HCT116 (cell line): ENCODE measurements at regions not wholly inside any gene's neighbourhood (a gene's known extent, or its start where the extent isn't known, plus 50 kb on each side); places are given as distances from the start of the nearest gene placed in this dataset.

ENCODE experiments used
- ATAC-seq: fragments of 200-7000 bp; cut with Tn5 transposase; 2 replicates; pipeline ENCODE4 v1.9.1; 2020; ENCODE audit warnings: mild to moderate bottlenecking, moderate library complexity
- BruUV-seq: library from RNA; stranded (reverse); fragments of 400-500 nt; replicated peaks from 2 replicates; lab custom pipeline; 2021; lab: Mats Ljungman, UMichigan
- CTCF ChIA-PET: fragments of 300-600 bp; sonication (Branson Sonifier 250); formaldehyde crosslinking; loops from one replicate; lab custom pipeline; 2021; ENCODE audit warnings: antibody characterized with exemption; lab: Charles Lee
- POLR2A ChIA-PET: fragments of 300-600, 350-600 bp; sonication (Branson Sonifier 250); formaldehyde crosslinking; loops from one replicate; lab custom pipeline; 2021; ENCODE audit warnings: antibody characterized with exemption; lab: Charles Lee
- RAD21 ChIA-PET, 2 experiments: fragments of 300-600 bp; sonication (Branson Sonifier 250); formaldehyde crosslinking; loops; one replicate each; lab custom pipeline; 2023; ENCODE audit warnings: low total read pairs in 2 of 2; ENCODE audit not compliant: uncharacterized antibody in 2 of 2, unreplicated experiment in 2 of 2, low non-redundant PET in 1 of 2; lab: Charles Lee
- DNase-seq: peaks from one replicate; pipeline ENCODE4 v3.0.0-alpha.2; 2010; ENCODE audit warnings: low read depth, low spot score
- H2AFZ ChIP-seq: fragments of 200-600 bp; shearing (Covaris generic), sonication (generic); 2 replicates; pipeline ENCODE4 v1.6.1; 2017; ENCODE audit warnings: low read depth, mixed run types, mixed read lengths, antibody characterized with exemption, low read length; ENCODE audit not compliant: poor library complexity, severe bottlenecking
- H3K27ac ChIP-seq: 2 replicates; pipeline ENCODE4 v1.5.1; 2012; ENCODE audit warnings: low read depth, low read length
- H3K27me3 ChIP-seq: fragments of 200-600 bp; sonication (generic); 2 replicates; pipeline ENCODE4 v1.6.1; 2016; ENCODE audit warnings: mixed run types, low read length, mixed read lengths; ENCODE audit not compliant: insufficient read depth
- H3K36me3 ChIP-seq, 2 experiments: fragments of 200-500 bp in 1 of 2; fragments of 200-600 bp in 1 of 2; sonication (Bioruptor generic) in 1 of 2; sonication (generic) in 1 of 2; 2 replicates each; pipeline versions ENCODE4 v1.5.1 to v1.6.1; 2014 to 2016; ENCODE audit warnings: low read length in 2 of 2, inconsistent platforms in 1 of 2, mixed read lengths in 1 of 2, mixed run types in 1 of 2; ENCODE audit not compliant: insufficient read depth in 2 of 2, control insufficient read depth in 1 of 2
- H3K4me1 ChIP-seq, 2 experiments: fragments of 200-600 bp in 1 of 2; sonication (generic) in 1 of 2; 2 replicates each; pipeline versions ENCODE4 v1.5.1 to v1.6.1; 2012 to 2017; ENCODE audit warnings: low read length in 2 of 2, inconsistent platforms in 1 of 2, mild to moderate bottlenecking in 1 of 2, mixed read lengths in 1 of 2, mixed run types in 1 of 2, moderate library complexity in 1 of 2; ENCODE audit not compliant: insufficient read depth in 2 of 2, control insufficient read depth in 1 of 2
- H3K4me2 ChIP-seq: fragments of 200-600 bp; sonication (generic); 2 replicates; pipeline ENCODE4 v1.6.1; 2017; ENCODE audit warnings: mixed run types, low read length, mixed read lengths
- H3K4me3 ChIP-seq, 2 experiments: fragments of 200-600 bp in 1 of 2; sonication (generic) in 1 of 2; replicated peaks in 1 of 2; 2 replicates each; pipeline ENCODE4 v1.5.1; 2011 to 2016; ENCODE audit warnings: low read length in 2 of 2, control low read depth in 1 of 2, low read depth in 1 of 2, mild to moderate bottlenecking in 1 of 2, mixed read lengths in 1 of 2, mixed run types in 1 of 2
- H3K79me2 ChIP-seq: fragments of 200-600 bp; sonication (generic); 2 replicates; pipeline ENCODE4 v1.6.1; 2017; ENCODE audit warnings: mild to moderate bottlenecking, mixed run types, low read length, moderate library complexity, mixed read lengths; ENCODE audit not compliant: insufficient read depth
- H3K9ac ChIP-seq: fragments of 200-600 bp; sonication (generic); 2 replicates; pipeline ENCODE4 v1.6.1; 2016; ENCODE audit warnings: low read length, mixed read lengths
- H3K9me2 ChIP-seq: fragments of 200-600 bp; sonication (generic), shearing (Covaris generic); 2 replicates; pipeline ENCODE4 v1.6.1; 2017; ENCODE audit warnings: mixed run types, mild to moderate bottlenecking, moderate library complexity; ENCODE audit not compliant: insufficient read depth
- H3K9me3 ChIP-seq, 2 experiments: fragments of 200-500 bp in 1 of 2; fragments of 200-600 bp in 1 of 2; sonication (Bioruptor generic) in 1 of 2; sonication (generic) in 1 of 2; 2 replicates each; pipeline ENCODE4 v1.6.1; 2014 to 2017; ENCODE audit warnings: low read length in 2 of 2, mixed read lengths in 2 of 2, inconsistent platforms in 1 of 2, low read depth in 1 of 2, mild to moderate bottlenecking in 1 of 2, mixed run types in 1 of 2, moderate library complexity in 1 of 2; ENCODE audit not compliant: control insufficient read depth in 1 of 2, insufficient read depth in 1 of 2
- H4K20me1 ChIP-seq: fragments of 200-600 bp; sonication (generic), shearing (Covaris generic); 2 replicates; pipeline ENCODE4 v1.6.1; 2017; ENCODE audit warnings: mixed run types, mild to moderate bottlenecking, moderate library complexity; ENCODE audit not compliant: insufficient read depth
- CBX3 ChIP-seq: IDR thresholded peaks from 2 replicates; pipeline ENCODE4 v1.6.1; 2012; ENCODE audit warnings: low read depth
- CEBPB ChIP-seq: IDR thresholded peaks from 2 replicates; pipeline ENCODE4 v1.6.1; 2012; ENCODE audit warnings: low read depth
- EZH2 ChIP-seq: fragments of 200-600 bp; sonication (generic); IDR thresholded peaks from 2 replicates; pipeline ENCODE4 v1.6.1; 2017; ENCODE audit warnings: antibody characterized with exemption, mixed run types
- EZH2phosphoT487 ChIP-seq: fragments of 200-600 bp; IDR thresholded peaks from 2 replicates; pipeline ENCODE4 v1.6.1; 2018; ENCODE audit warnings: antibody characterized with exemption, borderline replicate concordance
- TCF7L2 ChIP-seq: IDR thresholded peaks from 2 replicates; pipeline ENCODE4 v1.7.0; 2011; ENCODE audit warnings: borderline replicate concordance, inconsistent platforms; ENCODE audit not compliant: insufficient read depth, insufficient read length; ENCODE audit errors: extremely low read depth
- YY1 ChIP-seq: IDR thresholded peaks from 2 replicates; pipeline ENCODE4 v1.6.1; 2011; ENCODE audit warnings: low read length, low read depth, moderate library complexity, mild to moderate bottlenecking; ENCODE audit not compliant: insufficient replicate concordance; ENCODE audit errors: extremely low read depth
- intact Hi-C: fragments of 100-400 bp; cut with micrococcal nuclease; formaldehyde crosslinking; loops from 2 replicates; pipeline ENCODE4 v1.10.0; 2022
- TF ChIP-seq, protein P1 (sequence below), 3 experiments: fragments of 200-600 bp in 1 of 3; sonication (generic) in 1 of 3; IDR thresholded peaks in 2 of 3; conservative IDR thresholded peaks in 1 of 3; 2 replicates each; pipeline ENCODE4 v1.5.1; 2012 to 2017; ENCODE audit warnings: low read depth in 2 of 3, low read length in 2 of 3, antibody characterized with exemption in 1 of 3, borderline replicate concordance in 1 of 3, control low read depth in 1 of 3, mild to moderate bottlenecking in 1 of 3, mixed read lengths in 1 of 3, mixed run types in 1 of 3, moderate library complexity in 1 of 3; ENCODE audit not compliant: insufficient read depth in 1 of 3
- TF ChIP-seq, protein P2 (sequence below): IDR thresholded peaks from 2 replicates; pipeline ENCODE4 v1.6.1; 2011; ENCODE audit warnings: mild to moderate bottlenecking, low read length, moderate library complexity; ENCODE audit not compliant: insufficient replicate concordance; ENCODE audit errors: extremely low read depth

DNA sequence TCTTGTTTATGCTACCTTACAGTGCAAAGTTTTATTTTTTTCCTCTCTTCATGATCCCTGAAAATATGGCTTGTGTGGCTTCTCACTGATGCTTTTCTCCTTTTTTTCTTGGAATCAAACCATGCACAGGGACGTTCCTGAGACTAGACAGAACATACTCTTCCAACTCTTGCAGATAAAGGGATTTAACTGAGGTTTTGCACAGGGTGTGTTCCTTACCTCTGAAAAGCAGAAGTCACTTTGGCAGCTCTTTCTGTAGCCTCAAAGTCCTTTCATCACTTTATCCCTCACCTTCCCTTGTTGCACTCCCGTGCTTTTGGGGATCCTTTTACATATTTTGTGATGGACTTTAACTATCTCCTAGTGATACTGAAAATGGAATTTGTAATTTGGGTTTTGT, 300.1 kb downstream of the SPRY1 start:
- intact Hi-C loops, result no loop called here
- CTCF ChIA-PET, result no interaction called here

More for the DNA sequence above, 300.1 kb downstream of the SPRY1 start:
- no peaks in the 10 kb centered on the region for H3K36me3 ChIP-seq
- no peaks in the 10 kb centered on the region for H3K4me1 ChIP-seq
- H3K27ac ChIP-seq, result no peak overlapping the region
- ChIA-PET RAD21 (no interaction called here), POLR2A (no interaction called here)
- no peak overlapping the region for H3K4me3 ChIP-seq
- no peak overlapping the region for H3K9ac ChIP-seq
- no TSS peak for BruUV-seq
- H3K4me2 ChIP-seq, result no peak overlapping the region
- no peaks in the 10 kb centered on the region for H3K27me3 ChIP-seq
- no peaks in the 10 kb centered on the region for H3K9me2 ChIP-seq
- H3K9me3 ChIP-seq, result no peaks in the 10 kb centered on the region
- DNase-seq (no peak), ATAC-seq (no peak)
- no peak overlapping the region for H2AFZ ChIP-seq
- TF ChIP-seq EZH2phosphoT487 (no peak), YY1 (no peak), EZH2 (no peak), CBX3 (no peak), CEBPB (no peak), TCF7L2 (no peak)
- TF ChIP-seq, protein P1, sequence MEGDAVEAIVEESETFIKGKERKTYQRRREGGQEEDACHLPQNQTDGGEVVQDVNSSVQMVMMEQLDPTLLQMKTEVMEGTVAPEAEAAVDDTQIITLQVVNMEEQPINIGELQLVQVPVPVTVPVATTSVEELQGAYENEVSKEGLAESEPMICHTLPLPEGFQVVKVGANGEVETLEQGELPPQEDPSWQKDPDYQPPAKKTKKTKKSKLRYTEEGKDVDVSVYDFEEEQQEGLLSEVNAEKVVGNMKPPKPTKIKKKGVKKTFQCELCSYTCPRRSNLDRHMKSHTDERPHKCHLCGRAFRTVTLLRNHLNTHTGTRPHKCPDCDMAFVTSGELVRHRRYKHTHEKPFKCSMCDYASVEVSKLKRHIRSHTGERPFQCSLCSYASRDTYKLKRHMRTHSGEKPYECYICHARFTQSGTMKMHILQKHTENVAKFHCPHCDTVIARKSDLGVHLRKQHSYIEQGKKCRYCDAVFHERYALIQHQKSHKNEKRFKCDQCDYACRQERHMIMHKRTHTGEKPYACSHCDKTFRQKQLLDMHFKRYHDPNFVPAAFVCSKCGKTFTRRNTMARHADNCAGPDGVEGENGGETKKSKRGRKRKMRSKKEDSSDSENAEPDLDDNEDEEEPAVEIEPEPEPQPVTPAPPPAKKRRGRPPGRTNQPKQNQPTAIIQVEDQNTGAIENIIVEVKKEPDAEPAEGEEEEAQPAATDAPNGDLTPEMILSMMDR (IDR thresholded peaks at IDR 0.05 in 2 of 3, conservative IDR thresholded peaks at IDR 0.05 in 1 of 3; ENCODE audit: borderline replicate concordance in 1 of 3, insufficient read depth in 1 of 3, low read depth in 2 of 3, low read length in 2 of 3), result no peak
- TF ChIP-seq, protein P2, sequence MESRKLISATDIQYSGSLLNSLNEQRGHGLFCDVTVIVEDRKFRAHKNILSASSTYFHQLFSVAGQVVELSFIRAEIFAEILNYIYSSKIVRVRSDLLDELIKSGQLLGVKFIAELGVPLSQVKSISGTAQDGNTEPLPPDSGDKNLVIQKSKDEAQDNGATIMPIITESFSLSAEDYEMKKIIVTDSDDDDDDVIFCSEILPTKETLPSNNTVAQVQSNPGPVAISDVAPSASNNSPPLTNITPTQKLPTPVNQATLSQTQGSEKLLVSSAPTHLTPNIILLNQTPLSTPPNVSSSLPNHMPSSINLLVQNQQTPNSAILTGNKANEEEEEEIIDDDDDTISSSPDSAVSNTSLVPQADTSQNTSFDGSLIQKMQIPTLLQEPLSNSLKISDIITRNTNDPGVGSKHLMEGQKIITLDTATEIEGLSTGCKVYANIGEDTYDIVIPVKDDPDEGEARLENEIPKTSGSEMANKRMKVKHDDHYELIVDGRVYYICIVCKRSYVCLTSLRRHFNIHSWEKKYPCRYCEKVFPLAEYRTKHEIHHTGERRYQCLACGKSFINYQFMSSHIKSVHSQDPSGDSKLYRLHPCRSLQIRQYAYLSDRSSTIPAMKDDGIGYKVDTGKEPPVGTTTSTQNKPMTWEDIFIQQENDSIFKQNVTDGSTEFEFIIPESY, result no peak
- H3K79me2 ChIP-seq, result no peaks in the 10 kb centered on the region
- H4K20me1 ChIP-seq, result no peaks in the 10 kb centered on the region
